ENCODE measurements at regions not wholly inside any gene's neighbourhood (a gene's known extent, or its start where the extent isn't known, plus 50 kb on each side); places are given as distances from the start of the nearest gene placed in this dataset.

- H3K9me3 ChIP-seq (ENCODE audit: control insufficient read depth, insufficient read depth, low read length): no peaks in the 10 kb centered on the region
- TF ChIP-seq CTCF (IDR thresholded peaks at IDR 0.05; ENCODE audit: low read depth, low read length): no peak
- no peak overlapping the region for H3K27ac ChIP-seq (ENCODE audit: low read depth, low read length)
- POLR2A ChIA-PET: no interaction called here
- no peak for DNase-seq (ENCODE audit: low read depth, low spot score)
- CTCF ChIA-PET: no interaction called here
- H3K27me3 ChIP-seq (ENCODE audit: control insufficient read depth, insufficient read depth, low read length): peaks cover 11% of the 10 kb centered on the region
- no peak overlapping the region for H3K4me3 ChIP-seq (ENCODE audit: low read depth, low read length)
Observed at GRCh38 chr9:88824711-88825110, 166.6 kb upstream of the S1PR3 start.

DNA sequence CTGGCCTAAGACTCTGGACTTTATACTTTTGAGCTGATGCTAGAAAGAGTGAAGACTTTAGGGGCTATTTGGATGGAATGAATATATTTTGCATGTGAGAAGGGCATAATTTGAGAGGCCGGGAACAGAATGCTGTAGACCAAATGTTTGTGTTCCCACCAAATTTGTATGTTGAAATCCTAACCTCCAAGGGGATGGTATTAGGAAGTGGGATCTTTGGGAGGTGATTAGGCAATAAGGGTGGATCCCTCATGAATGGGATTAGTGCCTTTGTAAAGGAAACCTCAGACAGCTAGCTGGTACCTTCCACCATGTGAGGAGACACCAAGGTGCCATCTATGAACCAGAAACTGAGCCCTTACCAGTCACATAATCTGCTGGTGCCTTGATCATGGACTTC is 165.1 kb upstream of the S1PR3 start:
- DNase-seq (ENCODE audit: low read depth, low spot score): no peak
- TF ChIP-seq CTCF (IDR thresholded peaks at IDR 0.05; ENCODE audit: low read depth, low read length): no peak
- H3K4me3 ChIP-seq (ENCODE audit: low read depth, low read length): no peak overlapping the region
- peaks cover 11% of the 10 kb centered on the region for H3K27me3 ChIP-seq (ENCODE audit: control insufficient read depth, insufficient read depth, low read length)
- ChIA-PET POLR2A (no interaction called here), CTCF (no interaction called here)
- no peak overlapping the region for H3K27ac ChIP-seq (ENCODE audit: low read depth, low read length)
- no peaks in the 10 kb centered on the region for H3K9me3 ChIP-seq (ENCODE audit: control insufficient read depth, insufficient read depth, low read length)

DNA sequence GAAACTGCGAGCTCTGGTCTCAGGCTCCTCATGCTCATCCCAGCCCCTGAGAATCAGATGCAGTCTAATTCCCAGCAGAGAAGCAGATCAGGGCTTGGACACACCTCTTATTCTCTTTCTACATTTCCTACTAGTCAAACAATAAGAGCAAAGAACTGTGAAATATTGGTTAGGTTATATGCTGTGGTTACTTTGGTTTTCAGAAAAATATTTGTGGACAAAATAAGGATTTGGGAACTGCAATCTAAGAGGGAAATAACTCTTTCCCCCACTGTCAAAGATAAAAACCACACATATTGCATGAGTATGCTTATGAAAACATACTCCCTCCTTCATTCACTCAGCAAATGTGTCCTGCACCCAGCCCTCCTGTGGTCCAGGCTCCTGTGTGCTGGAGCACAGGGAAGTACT is 164.5 kb upstream of the S1PR3 start:
- ChIA-PET POLR2A (no interaction called here), CTCF (no interaction called here)
- DNase-seq (ENCODE audit: low read depth, low spot score): peak; percentile 39
- H3K9me3 ChIP-seq (ENCODE audit: control insufficient read depth, insufficient read depth, low read length): no peaks in the 10 kb centered on the region
- no peak overlapping the region for H3K4me3 ChIP-seq (ENCODE audit: low read depth, low read length)
- peaks cover 11% of the 10 kb centered on the region for H3K27me3 ChIP-seq (ENCODE audit: control insufficient read depth, insufficient read depth, low read length)
- no peak for TF ChIP-seq CTCF (IDR thresholded peaks at IDR 0.05; ENCODE audit: low read depth, low read length)
- H3K27ac ChIP-seq (ENCODE audit: low read depth, low read length): no peak overlapping the region

DNA sequence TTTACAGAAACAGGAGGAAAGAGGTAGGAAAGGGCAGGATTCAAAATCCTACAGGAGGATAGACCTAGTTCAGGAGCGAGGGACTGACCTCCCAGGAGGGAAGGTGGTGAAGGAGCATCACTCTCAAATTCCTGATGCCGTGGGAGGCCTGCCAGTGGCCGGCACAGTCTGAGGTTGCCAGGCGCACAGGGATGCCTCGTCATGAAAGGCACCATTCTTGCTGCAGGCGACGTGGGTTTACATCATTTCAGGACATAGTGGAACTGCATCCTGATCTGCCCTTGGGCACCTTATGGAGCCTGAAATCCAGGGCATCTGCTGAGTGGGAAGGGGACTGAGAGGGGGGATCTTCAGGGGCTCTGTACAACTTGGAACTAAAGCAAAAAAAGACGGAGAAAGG is 163.2 kb upstream of the S1PR3 start:
- Histone ChIP-seq H3K27me3 (ENCODE audit: control insufficient read depth, insufficient read depth, low read length) (peaks cover 11% of the 10 kb centered on the region), H3K9me3 (ENCODE audit: control insufficient read depth, insufficient read depth, low read length) (no peaks in the 10 kb centered on the region), H3K4me3 (ENCODE audit: low read depth, low read length) (no peak overlapping the region), H3K27ac (ENCODE audit: low read depth, low read length) (no peak overlapping the region)
- DNase-seq (ENCODE audit: low read depth, low spot score): no peak
- ChIA-PET CTCF (no interaction called here), POLR2A (no interaction called here)
- TF ChIP-seq CTCF (IDR thresholded peaks at IDR 0.05; ENCODE audit: low read depth, low read length): no peak

- Histone ChIP-seq H3K9me3 (ENCODE audit: control insufficient read depth, insufficient read depth, low read length) (no peaks in the 10 kb centered on the region), H3K27me3 (ENCODE audit: control insufficient read depth, insufficient read depth, low read length) (peaks cover 8% of the 10 kb centered on the region), H3K4me3 (ENCODE audit: low read depth, low read length) (no peak overlapping the region), H3K27ac (ENCODE audit: low read depth, low read length) (no peak overlapping the region)
- DNase-seq (ENCODE audit: low read depth, low spot score): no peak
- ChIA-PET POLR2A (no interaction called here), CTCF (no interaction called here)
- TF ChIP-seq CTCF (IDR thresholded peaks at IDR 0.05; ENCODE audit: low read depth, low read length): no peak
Observed at GRCh38 chr9:88828492-88828974, 162.7 kb upstream of the S1PR3 start.
